ENCODE measurements at regions not wholly inside any gene's neighbourhood (a gene's known extent, or its start where the extent isn't known, plus 50 kb on each side); places are given as distances from the start of the nearest gene placed in this dataset.

GRCh38 chr5:58378613-58379390 lies 81.1 kb downstream of the PLK2 start:
- intact Hi-C loops (cut with DNase I) = no loop called here
- Histone ChIP-seq H3K27me3 (ENCODE audit: low read depth) (no peaks in the 10 kb centered on the region), H3K36me3 (no peaks in the 10 kb centered on the region), H3K27ac (no peak overlapping the region), H3K4me3 (no peak overlapping the region), H3K4me1 (no peaks in the 10 kb centered on the region), H3K9me3 (no peaks in the 10 kb centered on the region)
- no peak for TF ChIP-seq CTCF (IDR thresholded peaks at IDR 0.05)
- DNase-seq (no peak), ATAC-seq (no peak)

GRCh38 chr5:58370606-58371005 lies 89.3 kb downstream of the PLK2 start:
- no peak for TF ChIP-seq CTCF (IDR thresholded peaks at IDR 0.05)
- ATAC-seq (no peak), DNase-seq (no peak)
- H3K27me3 ChIP-seq (ENCODE audit: low read depth) = no peaks in the 10 kb centered on the region
- intact Hi-C loops (cut with DNase I) = no loop called here
- no peaks in the 10 kb centered on the region for H3K36me3 ChIP-seq
- no peak overlapping the region for H3K27ac ChIP-seq
- no peaks in the 10 kb centered on the region for H3K4me1 ChIP-seq
- H3K4me3 ChIP-seq = no peak overlapping the region
- no peaks in the 10 kb centered on the region for H3K9me3 ChIP-seq

- no peaks in the 10 kb centered on the region for H3K36me3 ChIP-seq
- intact Hi-C loops (cut with DNase I) = no loop called here
- DNase-seq (no peak), ATAC-seq (no peak)
- TF ChIP-seq CTCF (IDR thresholded peaks at IDR 0.05) = no peak
- no peaks in the 10 kb centered on the region for H3K4me1 ChIP-seq
- H3K9me3 ChIP-seq = no peaks in the 10 kb centered on the region
- H3K4me3 ChIP-seq = no peak overlapping the region
- no peak overlapping the region for H3K27ac ChIP-seq
- H3K27me3 ChIP-seq (ENCODE audit: low read depth) = no peaks in the 10 kb centered on the region
Measured at GRCh38 chr5:58369513-58370190, 90.2 kb downstream of the PLK2 start.

- Histone ChIP-seq H3K4me1 (no peaks in the 10 kb centered on the region), H3K27me3 (ENCODE audit: low read depth) (no peaks in the 10 kb centered on the region), H3K36me3 (no peaks in the 10 kb centered on the region), H3K9me3 (no peaks in the 10 kb centered on the region), H3K4me3 (no peak overlapping the region), H3K27ac (no peak overlapping the region)
- DNase-seq = no peak
- ATAC-seq = peak; percentile 73 to 89
- no peak for TF ChIP-seq CTCF (IDR thresholded peaks at IDR 0.05)
- intact Hi-C loops (cut with DNase I) = no loop called here
Measured at GRCh38 chr5:58366461-58366860, 93.4 kb downstream of the PLK2 start.

- Histone ChIP-seq H3K36me3 (no peaks in the 10 kb centered on the region), H3K27ac (no peak overlapping the region), H3K9me3 (no peaks in the 10 kb centered on the region), H3K4me3 (no peak overlapping the region), H3K27me3 (ENCODE audit: low read depth) (no peaks in the 10 kb centered on the region), H3K4me1 (no peaks in the 10 kb centered on the region)
- no peak for TF ChIP-seq CTCF (IDR thresholded peaks at IDR 0.05)
- DNase-seq (no peak), ATAC-seq (no peak)
- intact Hi-C loops (cut with DNase I) = no loop called here
Measured at GRCh38 chr5:58365791-58366190, 94.1 kb downstream of the PLK2 start.

Measured in lower lobe of right lung (tissue), 2 donors.